Endothelial cell of umbilical vein (primary cell): ENCODE measurements at regions not wholly inside any gene's neighbourhood (a gene's known extent, or its start where the extent isn't known, plus 50 kb on each side); places are given as distances from the start of the nearest gene placed in this dataset.

Experiments used
- BruUV-seq: library from RNA; stranded (reverse); fragments of 400-500 nt; replicated peaks from 2 replicates; lab custom pipeline; 2021; lab: Mats Ljungman, UMichigan
- CTCF ChIA-PET: fragments of 300-600, 350-600 bp; sonication (Branson Sonifier 250); formaldehyde crosslinking; loops from one replicate; lab custom pipeline; 2021; ENCODE audit warnings: antibody characterized with exemption, inconsistent platforms; lab: Charles Lee
- POLR2A ChIA-PET: fragments of 300-600, 350-600 bp; sonication (Branson Sonifier 250); formaldehyde crosslinking; loops from one replicate; lab custom pipeline; 2021; ENCODE audit warnings: antibody characterized with exemption, inconsistent platforms; lab: Charles Lee
- DNase-seq: peaks from one replicate; pipeline ENCODE4 v3.0.0-alpha.2; 2011; ENCODE audit warnings: low read depth, low spot score
- FAIRE-seq: peaks from 2 replicates; lab custom pipeline; 2011; peaks lifted over from hg19 to GRCh38; lab: Jason Lieb, UNC
- H2AFZ ChIP-seq: 2 replicates; pipeline ENCODE4 v1.6.0; 2012; ENCODE audit warnings: low read depth, low read length, control low read depth, inconsistent platforms
- H3K27ac ChIP-seq: 2 replicates; pipeline ENCODE4 v1.5.1; 2011; ENCODE audit warnings: low read depth, mild to moderate bottlenecking, control low read depth, low read length, moderate library complexity; ENCODE audit not compliant: insufficient read depth
- H3K27me3 ChIP-seq, 2 experiments: 2 replicates each; pipeline versions ENCODE4 v1.6.0 to v1.6.1; 2011; ENCODE audit warnings: low read length in 2 of 2, mixed read lengths in 1 of 2; ENCODE audit not compliant: control insufficient read depth in 2 of 2, insufficient read depth in 2 of 2
- H3K36me3 ChIP-seq, 2 experiments: 2 replicates in 1 of 2; 3 replicates in 1 of 2; pipeline ENCODE4 v1.5.1; 2011; ENCODE audit warnings: low read length in 2 of 2, mild to moderate bottlenecking in 1 of 2, moderate library complexity in 1 of 2; ENCODE audit not compliant: control insufficient read depth in 2 of 2, insufficient read depth in 2 of 2; ENCODE audit errors: extremely low read depth in 1 of 2
- H3K4me1 ChIP-seq: 3 replicates; pipeline ENCODE4 v1.5.1; 2011; ENCODE audit warnings: mild to moderate bottlenecking, low read length; ENCODE audit not compliant: control insufficient read depth, insufficient read depth; ENCODE audit errors: extremely low read depth
- H3K4me2 ChIP-seq: 2 replicates; pipeline ENCODE4 v1.6.1; 2011; ENCODE audit warnings: low read length, control low read depth, mixed read lengths; ENCODE audit not compliant: insufficient read depth
- H3K4me3 ChIP-seq, 3 experiments: fragments of 200-600 bp in 1 of 3; sonication (generic), shearing (Covaris generic) in 1 of 3; replicated peaks in 1 of 3; 2 replicates each; pipeline ENCODE4 v1.5.1; 2011 to 2016; ENCODE audit warnings: control low read depth in 3 of 3, low read length in 3 of 3, mild to moderate bottlenecking in 2 of 3, inconsistent platforms in 1 of 3, low read depth in 1 of 3, moderate library complexity in 1 of 3; ENCODE audit not compliant: insufficient read depth in 1 of 3
- H3K79me2 ChIP-seq: 2 replicates; pipeline ENCODE4 v1.6.0; 2012; ENCODE audit warnings: low read length, inconsistent platforms; ENCODE audit not compliant: control insufficient read depth, insufficient read depth
- H3K9ac ChIP-seq: replicated peaks from 2 replicates; pipeline ENCODE3; 2011; ENCODE audit warnings: low read length, control low read depth; ENCODE audit not compliant: insufficient read depth; ENCODE audit errors: extremely low read depth
- H3K9me1 ChIP-seq: replicated peaks from 3 replicates; pipeline ENCODE4 v1.6.0; 2011; ENCODE audit warnings: mild to moderate bottlenecking, low read length; ENCODE audit not compliant: control insufficient read depth, insufficient read depth; ENCODE audit errors: extremely low read depth
- H3K9me3 ChIP-seq: replicated peaks from 2 replicates; pipeline ENCODE4 v1.5.1; 2012; ENCODE audit warnings: low read length, inconsistent platforms; ENCODE audit not compliant: control insufficient read depth, insufficient read depth
- H4K20me1 ChIP-seq: replicated peaks from 2 replicates; pipeline ENCODE3; 2011; ENCODE audit warnings: mild to moderate bottlenecking, low read length; ENCODE audit not compliant: control insufficient read depth, insufficient read depth; ENCODE audit errors: extremely low read depth
- CTCF ChIP-seq, 2 donors: IDR thresholded peaks; 1 replicate in 1 of 2; 2 replicates in 1 of 2; pipeline ENCODE4 v1.5.1; 2011; ENCODE audit warnings: low read length in 2 of 2, mild to moderate bottlenecking in 2 of 2, moderate library complexity in 2 of 2, control low read depth in 1 of 2, inconsistent platforms in 1 of 2, low read depth in 1 of 2; ENCODE audit not compliant: insufficient read depth in 1 of 2; ENCODE audit errors: extremely low read depth in 1 of 2
- FOS ChIP-seq: IDR thresholded peaks from 2 replicates; pipeline ENCODE4 v1.6.1; 2011; ENCODE audit warnings: mild to moderate bottlenecking, low read length, moderate library complexity, borderline replicate concordance; ENCODE audit not compliant: insufficient read depth
- GATA2 ChIP-seq: IDR thresholded peaks from 2 replicates; pipeline ENCODE4 v1.7.0; 2011; ENCODE audit warnings: low read depth, mild to moderate bottlenecking, moderate library complexity, mixed read lengths, low read length; ENCODE audit not compliant: insufficient read length, insufficient read depth
- JUN ChIP-seq: IDR thresholded peaks from 2 replicates; pipeline ENCODE4 v1.6.1; 2011; ENCODE audit warnings: borderline replicate concordance, low read depth; ENCODE audit not compliant: insufficient read length, insufficient read depth
- MAX ChIP-seq: IDR thresholded peaks from 2 replicates; pipeline ENCODE4 v1.6.1; 2011; ENCODE audit not compliant: insufficient read depth, insufficient read length
- MYC ChIP-seq: IDR thresholded peaks from one replicate; pipeline ENCODE4 v1.6.1; 2011; ENCODE audit warnings: mild to moderate bottlenecking, low read depth, low read length
- POLR2A ChIP-seq: IDR thresholded peaks from 2 replicates; pipeline ENCODE4 v1.6.1; 2012; ENCODE audit warnings: low read depth, mild to moderate bottlenecking, control low read depth, low read length
- POLR2AphosphoS5 ChIP-seq: IDR thresholded peaks from 2 replicates; pipeline ENCODE4 v1.6.1; 2012; ENCODE audit warnings: low read depth, mild to moderate bottlenecking, control low read depth, low read length, moderate library complexity; ENCODE audit not compliant: insufficient read depth
- dilution Hi-C: fragments of 300-500 bp; cut with MboI; formaldehyde crosslinking; loops from one replicate; pipeline ENCODE4 v1.15.0; 2019; ENCODE audit warnings: low sequenced_read_pairs; ENCODE audit not compliant: extremely low pct_ligation_motif_present
- intact Hi-C: fragments of 100-400 bp; cut with micrococcal nuclease; formaldehyde crosslinking; loops from one replicate; pipeline ENCODE4 v1.10.0; 2022

DNA sequence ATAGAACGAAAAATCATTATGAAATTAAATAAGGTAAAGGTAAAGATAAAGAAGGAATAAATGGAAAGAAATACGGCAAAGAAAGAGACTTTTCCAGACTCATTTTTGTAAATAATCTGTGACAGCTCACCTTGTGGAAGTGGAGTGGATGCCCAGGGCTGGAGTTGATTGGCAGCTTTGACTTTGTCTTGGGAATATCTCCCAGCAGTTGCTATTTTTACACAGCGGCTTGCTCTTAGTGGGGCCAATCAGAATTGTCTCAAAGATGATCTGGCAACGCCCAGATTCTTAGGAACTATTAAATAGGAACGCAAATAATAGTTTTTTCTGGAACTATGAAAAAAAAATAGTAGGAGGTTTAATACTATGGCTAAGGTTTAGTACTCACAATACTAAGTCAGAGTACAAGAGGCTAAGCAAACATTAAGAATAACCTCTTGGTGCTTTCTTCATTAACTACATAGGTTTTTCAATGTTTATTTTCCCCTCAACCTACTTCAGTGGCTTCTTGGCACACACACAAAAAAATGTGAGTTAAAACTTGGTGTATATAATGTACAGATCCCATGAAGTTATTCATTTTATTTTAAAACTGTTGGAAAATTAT, 132.7 kb downstream of the TRAM1L1 start:
- no peaks in the 10 kb centered on the region for H4K20me1 ChIP-seq
- intact Hi-C loops (no loop called here), dilution Hi-C loops (no loop called here)
- no peaks in the 10 kb centered on the region for H3K4me1 ChIP-seq
- TF ChIP-seq JUN (no peak), MAX (no peak), MYC (no peak), GATA2 (no peak), CTCF (IDR thresholded peaks at IDR 0.05; ENCODE audit: extremely low read depth in 1 of 2, insufficient read depth in 1 of 2, low read depth in 1 of 2, low read length in 2 of 2) (no peak), POLR2AphosphoS5 (no peak), FOS (no peak), POLR2A (no peak)
- no peaks in the 10 kb centered on the region for H3K27me3 ChIP-seq
- H3K36me3 ChIP-seq: no peaks in the 10 kb centered on the region
- H3K9me3 ChIP-seq: no peaks in the 10 kb centered on the region
- no peaks in the 10 kb centered on the region for H3K79me2 ChIP-seq
- no peak overlapping the region for H3K27ac ChIP-seq
- no peak for FAIRE-seq
- DNase-seq: no peak
- no peak overlapping the region for H3K4me3 ChIP-seq
- CTCF ChIA-PET: no interaction called here
- POLR2A ChIA-PET: no interaction called here
- H3K9me1 ChIP-seq: no peaks in the 10 kb centered on the region
- H3K9ac ChIP-seq: no peak overlapping the region
- no peak overlapping the region for H3K4me2 ChIP-seq
- H2AFZ ChIP-seq: no peak overlapping the region
- BruUV-seq: no TSS peak
